NCI-H2107 treated with DMSO at 0.1 percent for 48 hours (cell line): ENCODE measurements at regions not wholly inside any gene's neighbourhood (a gene's known extent, or its start where the extent isn't known, plus 50 kb on each side); places are given as distances from the start of the nearest gene placed in this dataset.

Experiments used
- DNase-seq: peaks from one replicate; lab custom pipeline; 2025; ENCODE audit not compliant: unreplicated experiment; lab: John Stamatoyannopoulos, UW

- DNase-seq: no peak
Measured at GRCh38 chr17:15112846-15113617, 152.1 kb downstream of the PMP22 start.

DNA sequence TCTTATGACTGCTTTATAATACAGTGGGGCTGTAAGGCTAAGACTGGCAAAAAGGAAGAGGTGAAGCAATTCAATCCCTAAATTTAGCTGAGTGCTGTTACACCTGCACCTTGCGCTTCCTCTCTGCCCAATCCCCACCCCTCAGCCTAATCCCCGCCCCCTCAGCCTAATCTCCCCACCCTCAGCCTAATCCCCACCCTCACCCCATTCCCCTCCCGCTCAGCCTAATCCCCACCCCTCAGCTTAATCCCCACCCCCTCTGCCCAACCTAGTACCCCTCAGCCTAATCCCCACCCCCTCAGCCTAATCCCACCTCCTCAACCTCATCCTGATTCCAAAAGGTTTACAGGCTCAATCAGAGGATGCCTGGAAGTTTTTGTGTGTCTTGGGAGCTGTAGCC lies 155.5 kb downstream of the PMP22 start:
- no peak for DNase-seq

GRCh38 chr17:15108992-15109391 lies 156.1 kb downstream of the PMP22 start:
- no peak for DNase-seq

- no peak for DNase-seq
Measured at GRCh38 chr17:15106540-15106939, 158.6 kb downstream of the PMP22 start.

GRCh38 chr17:15103785-15104184 lies 161.3 kb downstream of the PMP22 start:
- DNase-seq: no peak

- no peak for DNase-seq
Measured at GRCh38 chr17:15101175-15101574, 164.0 kb downstream of the PMP22 start.

DNA sequence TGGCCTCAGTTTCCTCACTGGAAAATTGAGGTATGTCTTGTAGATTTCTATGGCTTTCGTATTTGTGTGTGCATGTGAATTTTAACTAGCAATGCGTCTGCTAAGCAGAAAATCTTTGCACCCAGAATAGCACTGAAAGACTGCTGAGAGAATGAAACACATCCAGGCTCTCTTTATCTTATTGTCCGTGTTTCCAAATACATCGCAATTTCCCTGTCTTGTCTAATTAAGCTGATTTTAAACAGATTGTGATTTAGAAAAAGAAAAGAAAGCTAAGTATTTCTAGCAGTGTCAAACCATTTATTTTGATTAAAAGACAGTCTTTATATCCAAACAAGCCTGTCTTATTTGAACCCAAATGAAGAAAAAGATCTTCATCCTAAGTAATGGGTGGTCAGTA lies 168.6 kb downstream of the PMP22 start:
- no peak for DNase-seq

GRCh38 chr17:15095935-15096334 lies 169.2 kb downstream of the PMP22 start:
- no peak for DNase-seq

GRCh38 chr17:15092762-15093161 lies 172.4 kb downstream of the PMP22 start:
- no peak for DNase-seq

GRCh38 chr17:15092261-15092660 lies 172.9 kb downstream of the PMP22 start:
- no peak for DNase-seq

- DNase-seq: no peak
Measured at GRCh38 chr17:15091825-15092224, 173.3 kb downstream of the PMP22 start.

GRCh38 chr17:15090533-15090932 lies 174.6 kb downstream of the PMP22 start:
- DNase-seq: no peak

DNA sequence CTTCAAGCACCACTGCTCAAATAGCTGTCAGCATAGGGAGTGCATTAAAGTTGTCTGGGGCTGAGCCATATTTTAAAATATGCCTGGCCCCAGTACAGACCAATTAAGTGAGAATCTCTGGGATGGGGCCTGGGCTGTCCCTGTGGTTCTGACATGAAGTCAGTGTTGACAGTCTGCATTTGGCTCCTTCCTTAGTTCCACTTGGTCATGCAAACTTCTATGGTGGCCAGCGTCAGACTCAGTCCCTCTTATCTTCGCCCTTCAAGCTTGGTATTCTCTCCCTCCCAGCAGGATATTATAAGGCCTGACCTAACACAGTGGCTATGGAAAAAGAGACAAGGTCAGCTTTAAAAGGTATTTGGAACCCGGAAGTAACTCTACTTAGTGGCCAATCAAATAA lies 177.2 kb downstream of the PMP22 start:
- DNase-seq: no peak

DNA sequence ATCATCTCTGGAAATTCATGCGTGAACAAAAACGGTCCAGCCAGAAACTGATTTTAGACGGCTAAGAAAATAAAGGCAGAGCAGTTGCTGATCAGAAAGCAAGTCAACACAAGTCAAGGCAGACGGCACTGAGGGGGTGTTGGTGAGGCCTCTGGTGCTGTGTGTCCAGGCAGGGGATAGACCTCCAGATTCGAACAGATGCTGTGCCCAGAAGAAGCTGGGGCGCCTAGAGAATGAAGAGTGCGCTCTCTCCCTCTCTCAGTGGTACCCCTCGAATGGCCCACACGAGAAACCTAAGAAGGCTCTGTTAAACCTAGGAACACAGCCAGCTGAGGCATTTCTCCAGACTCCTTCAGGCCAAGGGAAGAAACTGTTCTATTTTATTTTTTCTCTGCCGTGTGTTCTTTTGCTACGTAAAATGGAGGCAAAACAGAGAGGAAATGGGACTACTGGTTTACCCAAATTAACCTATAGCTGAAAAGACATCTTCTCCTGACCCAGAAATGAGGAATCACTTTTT lies 178.3 kb downstream of the PMP22 start:
- DNase-seq: no peak

DNA sequence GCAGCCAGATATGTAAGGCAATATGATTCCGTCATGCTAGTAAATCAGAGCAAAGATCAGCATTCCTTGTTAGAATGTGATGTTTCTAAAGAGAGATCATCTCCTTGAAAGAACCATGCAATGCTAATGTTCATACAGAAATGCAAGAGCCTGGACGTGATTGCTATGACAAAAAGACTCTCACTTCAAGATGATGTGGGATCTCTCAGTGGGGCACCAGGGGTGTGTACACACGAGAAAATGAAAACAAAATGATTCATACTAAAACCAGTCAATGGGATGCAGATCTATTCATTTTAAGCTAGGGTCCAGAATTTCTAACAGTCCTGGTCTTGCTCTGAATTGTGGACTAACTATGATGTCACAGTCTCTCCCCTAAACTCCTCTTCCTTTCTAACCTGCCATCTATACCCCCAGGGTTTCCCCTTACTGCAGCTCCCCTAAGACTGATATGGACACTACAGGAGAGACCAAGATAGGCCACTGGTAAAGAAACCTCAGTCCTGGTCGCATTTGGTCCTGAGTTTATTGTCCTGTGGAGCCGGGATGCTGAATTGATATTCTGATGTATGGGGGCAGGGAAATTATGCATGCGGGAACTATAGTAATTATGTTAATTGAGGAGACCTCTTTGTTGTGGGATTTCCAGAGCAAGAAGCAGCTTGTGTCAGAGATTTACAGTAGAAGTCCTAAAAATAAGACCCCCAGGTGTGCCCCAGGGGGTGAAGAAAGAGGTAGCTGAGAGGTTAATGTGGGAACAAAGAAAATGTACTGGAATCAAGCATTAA lies 179.0 kb downstream of the PMP22 start:
- no peak for DNase-seq

- DNase-seq: no peak
Measured at GRCh38 chr17:15083225-15083624, 181.9 kb downstream of the PMP22 start.

GRCh38 chr17:15081008-15081407 lies 184.1 kb downstream of the PMP22 start:
- DNase-seq: no peak

GRCh38 chr17:15078570-15078969 lies 186.6 kb downstream of the PMP22 start:
- DNase-seq: no peak

DNA sequence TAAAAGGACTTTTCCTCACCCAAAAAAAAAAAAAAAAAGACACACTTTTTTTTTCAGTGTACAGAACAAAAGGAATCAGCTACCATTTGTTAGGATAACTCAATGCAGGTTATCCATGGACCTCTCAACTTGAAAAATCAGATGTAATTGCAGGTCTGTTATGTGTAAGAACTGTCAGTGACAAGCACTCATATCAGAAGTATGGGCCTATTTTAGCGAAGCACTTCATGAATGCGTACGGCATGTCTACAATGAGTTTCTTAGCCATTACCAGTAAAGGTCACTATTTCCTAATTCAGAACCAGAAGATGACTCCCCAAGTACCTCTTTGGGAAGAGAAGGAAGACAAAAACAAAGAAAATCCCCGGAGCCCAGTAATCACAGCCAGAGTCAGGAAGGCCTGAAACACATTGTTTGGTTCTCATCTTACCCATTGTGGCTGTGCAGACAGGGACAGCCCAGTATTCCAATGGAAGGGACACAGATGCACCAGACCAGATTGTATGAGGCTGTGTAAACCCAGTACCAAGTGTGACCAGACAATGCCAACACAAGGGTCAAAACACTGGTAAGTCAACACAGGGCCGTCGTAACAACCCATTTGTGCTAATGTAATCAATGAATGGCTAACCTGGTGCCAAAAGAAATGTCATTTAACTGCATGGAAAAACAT lies 188.0 kb downstream of the PMP22 start:
- DNase-seq: no peak

GRCh38 chr17:15051933-15052332 lies 213.2 kb downstream of the PMP22 start:
- no peak for DNase-seq

DNA sequence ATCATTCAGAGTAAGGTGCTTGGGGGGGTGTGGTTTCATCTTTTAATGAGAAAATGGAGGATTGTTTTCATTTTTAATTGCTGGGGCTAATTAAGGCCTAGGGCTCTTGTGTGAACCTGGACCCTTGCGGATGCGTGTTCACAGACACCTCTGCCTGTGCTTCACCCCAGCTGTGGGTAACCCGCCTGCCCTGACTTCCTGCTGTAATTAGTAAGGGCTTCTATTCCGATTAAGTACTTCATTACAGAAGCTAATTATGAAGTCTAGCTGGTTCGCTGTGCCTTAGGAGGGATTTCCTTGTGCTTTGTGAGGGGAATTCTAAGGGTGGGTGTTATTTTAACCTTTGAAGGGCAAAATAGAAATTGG lies 215.3 kb downstream of the PMP22 start:
- no peak for DNase-seq
